Large intestine (tissue), 3 donors: ENCODE measurements at regions not wholly inside any gene's neighbourhood (a gene's known extent, or its start where the extent isn't known, plus 50 kb on each side); places are given as distances from the start of the nearest gene placed in this dataset.
"Not testable (repeated sequence)": the region's sequence is repeated elsewhere in the genome, so short reads cannot be mapped to it uniquely, and the experiment has no call there.

Experiments
- DNase-seq, 2 donors: peaks; one replicate each; pipeline versions ENCODE4 v3.0.0 to v3.0.0-alpha.2; 2013
- H3K27ac ChIP-seq: one replicate; pipeline ENCODE4 v1.5.1; 2013; ENCODE audit warnings: low read length
- H3K27me3 ChIP-seq: 2 replicates; pipeline ENCODE4 v1.6.1; 2013; ENCODE audit warnings: low read length; ENCODE audit not compliant: control insufficient read depth, insufficient read depth
- H3K36me3 ChIP-seq: 2 replicates; pipeline ENCODE4 v1.6.1; 2013; ENCODE audit warnings: low read length; ENCODE audit not compliant: control insufficient read depth, insufficient read depth
- H3K4me1 ChIP-seq: one replicate; pipeline ENCODE4 v1.6.1; 2013; ENCODE audit warnings: low read length; ENCODE audit not compliant: control insufficient read depth, insufficient read depth
- H3K4me3 ChIP-seq: one replicate; pipeline ENCODE4 v1.5.1; 2013; ENCODE audit warnings: low read length
- H3K9me3 ChIP-seq: one replicate; pipeline ENCODE4 v1.6.1; 2013; ENCODE audit warnings: mild to moderate bottlenecking, low read depth, low read length, moderate library complexity; ENCODE audit not compliant: control insufficient read depth
- WGBS: methylation state at CpG from one replicate; pipeline ENCODE4 v1.1.5; 2013; ENCODE audit warnings: low lambda C conversion rate; ENCODE audit not compliant: insufficient coverage; 5-methylcytosine and 5-hydroxymethylcytosine counted together

DNA sequence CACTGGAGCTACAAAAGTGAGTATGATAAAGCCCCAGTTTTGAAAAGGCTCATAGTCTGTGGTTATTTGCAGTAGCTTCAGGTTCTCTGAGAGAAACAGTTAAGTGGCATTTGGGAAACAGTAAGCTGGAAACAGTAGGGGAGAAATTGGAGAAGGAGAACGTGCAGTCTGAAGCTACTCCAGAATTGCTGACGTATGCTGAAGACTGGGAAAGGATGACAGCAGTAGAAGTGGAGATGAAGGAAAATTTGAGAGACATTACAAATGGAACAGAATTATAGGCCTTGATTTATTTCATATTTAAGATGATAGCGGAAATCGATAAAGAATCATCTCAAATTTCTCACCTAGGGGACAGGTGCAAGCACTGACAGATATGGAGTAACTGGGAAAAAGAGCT lies 248.8 kb downstream of the CAAP1 start:
- 96% methylated on average over 4 of the region's 4 CpGs for WGBS
- DNase-seq = no peak

DNA sequence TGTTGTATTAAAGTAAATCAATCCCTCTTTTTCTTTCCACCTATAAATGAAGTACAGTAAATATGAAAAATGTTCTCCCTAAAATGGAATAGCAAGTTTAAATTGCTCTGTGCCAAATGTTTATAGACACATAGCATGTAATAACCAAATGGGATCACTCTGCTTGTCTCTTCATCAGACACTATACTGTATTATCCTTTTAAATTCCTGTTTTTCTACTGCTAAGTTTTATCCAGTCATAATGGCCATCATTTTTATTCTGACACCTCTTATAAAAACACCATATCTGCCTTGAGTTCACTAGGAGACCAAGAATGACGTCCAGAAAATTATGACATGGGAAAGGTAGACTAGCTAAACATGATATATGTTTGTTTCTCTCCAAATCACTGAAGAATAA lies 252.8 kb downstream of the CAAP1 start:
- Histone ChIP-seq H3K36me3 (no peaks in the 10 kb centered on the region), H3K4me1 (no peaks in the 10 kb centered on the region)
- WGBS = 80% methylated on average over 1 of the region's 1 CpG

More for the DNA sequence above, 248.8 kb downstream of the CAAP1 start:
- no peak overlapping the region for H3K4me3 ChIP-seq
- no peaks in the 10 kb centered on the region for H3K9me3 ChIP-seq
- H3K4me1 ChIP-seq = no peaks in the 10 kb centered on the region
- H3K36me3 ChIP-seq = no peaks in the 10 kb centered on the region
- no peaks in the 10 kb centered on the region for H3K27me3 ChIP-seq
- H3K27ac ChIP-seq = no peak overlapping the region

DNA sequence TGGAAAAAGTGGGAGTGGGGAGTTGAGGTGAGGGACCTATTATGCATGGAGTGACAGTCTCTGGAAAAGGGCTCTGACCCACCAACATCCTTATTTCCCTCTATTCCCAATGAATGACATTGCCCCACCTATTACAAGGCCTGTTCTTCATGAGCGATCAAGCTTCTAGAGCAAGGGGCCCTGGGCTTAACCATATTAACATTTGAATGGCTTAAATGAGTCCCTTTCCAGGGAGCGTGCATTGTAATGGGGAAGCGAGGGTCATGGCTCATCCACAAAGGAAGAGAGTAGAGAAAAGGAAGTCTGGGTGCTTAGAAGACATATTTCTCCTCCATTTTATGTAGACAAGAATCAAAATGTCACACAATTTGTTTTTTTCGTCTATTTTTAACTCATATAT lies 255.5 kb downstream of the CAAP1 start:
- Histone ChIP-seq H3K9me3 (no peaks in the 10 kb centered on the region), H3K27ac (no peak overlapping the region), H3K4me1 (no peaks in the 10 kb centered on the region), H3K4me3 (no peak overlapping the region), H3K36me3 (no peaks in the 10 kb centered on the region), H3K27me3 (no peaks in the 10 kb centered on the region)
- DNase-seq = no peak
- WGBS = 92% methylated on average over 2 of the region's 4 CpGs

More for the DNA sequence above, 252.8 kb downstream of the CAAP1 start:
- DNase-seq = no peak
- no peak overlapping the region for H3K27ac ChIP-seq
- no peaks in the 10 kb centered on the region for H3K27me3 ChIP-seq
- H3K4me3 ChIP-seq = no peak overlapping the region
- H3K9me3 ChIP-seq = no peaks in the 10 kb centered on the region

DNA sequence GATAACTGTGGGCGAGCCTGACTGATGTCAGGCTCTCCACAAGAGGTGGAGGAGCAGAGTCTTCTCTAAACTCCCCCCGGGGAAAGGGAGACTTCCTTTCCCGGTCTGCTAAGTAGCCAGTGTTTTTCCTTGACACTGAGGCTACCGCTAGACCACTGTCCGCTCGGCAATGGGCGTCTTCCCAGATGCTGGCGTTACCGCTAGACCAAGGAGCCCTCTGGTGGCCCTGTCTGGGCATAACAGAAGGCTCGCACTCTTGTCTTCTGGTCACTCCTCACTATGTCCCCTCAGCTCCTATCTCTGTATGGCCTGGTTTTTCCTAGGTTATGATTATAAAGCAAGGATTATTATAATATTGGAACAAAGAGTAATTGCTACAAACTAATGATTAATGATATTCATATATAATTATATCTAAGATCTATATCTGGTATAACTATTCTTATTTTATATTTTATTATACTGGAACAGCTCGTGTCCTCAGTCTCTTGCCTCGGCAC lies 278.7 kb downstream of the CAAP1 start:
- not testable (repeated sequence) for H3K27ac ChIP-seq, H3K4me3 ChIP-seq, H3K27me3 ChIP-seq, H3K4me1 ChIP-seq, H3K9me3 ChIP-seq, DNase-seq, H3K36me3 ChIP-seq
- no CpG with 5 or more reads among the region's 12 CpGs for WGBS

DNA sequence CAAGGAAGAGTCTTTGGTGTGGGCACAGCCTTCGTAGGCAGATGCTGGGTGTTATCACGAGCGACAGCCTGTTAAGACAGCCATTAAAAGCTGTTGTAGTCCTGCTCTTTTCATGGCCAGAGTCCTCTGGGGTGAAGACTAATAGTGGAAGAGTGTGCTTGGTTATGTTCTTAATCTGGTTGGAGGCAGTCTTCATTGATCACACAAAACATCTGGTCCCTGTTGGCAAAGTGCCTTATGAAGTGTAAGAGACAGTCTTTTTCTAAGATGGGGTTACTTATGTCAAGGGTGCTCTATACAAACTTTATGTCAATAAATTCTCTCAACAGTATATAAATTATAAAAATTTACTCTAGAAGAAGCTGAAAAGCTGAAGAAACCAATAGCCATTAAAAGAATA lies 280.4 kb downstream of the CAAP1 start:
- Histone ChIP-seq H3K36me3 (no peaks in the 10 kb centered on the region), H3K9me3 (no peaks in the 10 kb centered on the region), H3K27ac (no peak overlapping the region), H3K4me3 (no peak overlapping the region), H3K27me3 (no peaks in the 10 kb centered on the region), H3K4me1 (no peaks in the 10 kb centered on the region)
- WGBS = no CpG with 5 or more reads among the region's 3 CpGs
- DNase-seq = no peak

DNA sequence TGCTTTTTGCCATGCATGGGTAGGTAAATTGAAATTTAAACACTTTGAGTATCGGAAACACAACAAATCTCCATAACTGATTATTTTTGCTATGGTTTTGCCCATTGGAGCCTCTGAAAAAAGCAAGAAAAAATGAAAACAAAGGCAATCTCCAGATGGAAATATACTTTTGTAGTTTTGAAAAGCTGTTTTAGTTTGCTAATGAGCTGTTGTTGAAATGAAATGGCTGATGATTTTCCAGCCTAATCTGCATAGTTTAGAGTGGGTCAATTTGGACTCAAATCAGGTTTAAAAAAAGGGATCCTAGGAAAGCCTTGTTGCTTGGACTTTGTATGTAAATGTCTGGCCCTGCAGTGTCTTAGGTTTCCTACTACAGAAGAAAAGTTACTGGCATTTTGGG lies 285.8 kb downstream of the CAAP1 start:
- no peak overlapping the region for H3K4me3 ChIP-seq
- no CpG with 5 or more reads among the region's 1 CpG for WGBS
- H3K36me3 ChIP-seq = no peaks in the 10 kb centered on the region
- no peak overlapping the region for H3K27ac ChIP-seq
- H3K4me1 ChIP-seq = no peaks in the 10 kb centered on the region
- no peak for DNase-seq
- H3K9me3 ChIP-seq = no peaks in the 10 kb centered on the region
- no peaks in the 10 kb centered on the region for H3K27me3 ChIP-seq

DNA sequence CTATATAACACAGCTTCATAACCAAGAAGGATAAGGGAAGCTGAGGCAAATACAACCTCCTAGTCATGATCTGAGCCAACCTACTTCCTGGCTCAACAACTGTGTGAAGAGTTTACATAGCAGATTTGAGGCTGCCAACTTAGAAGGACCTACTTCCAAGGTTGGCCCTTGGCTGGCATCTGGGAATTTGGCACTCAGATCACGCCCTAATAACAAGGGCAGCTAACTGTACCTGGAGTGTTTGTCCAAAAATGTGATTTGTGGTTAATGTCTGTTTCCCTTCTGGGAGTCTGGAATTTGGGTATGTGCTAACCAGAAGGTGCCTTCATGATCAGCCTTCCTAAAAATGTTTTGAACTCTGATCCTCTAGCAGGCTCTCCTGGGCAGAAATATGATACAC lies 287.2 kb downstream of the CAAP1 start:
- H3K4me1 ChIP-seq = no peaks in the 10 kb centered on the region
- WGBS = no CpG with 5 or more reads among the region's 1 CpG
- H3K4me3 ChIP-seq = no peak overlapping the region
- DNase-seq = no peak
- H3K36me3 ChIP-seq = no peaks in the 10 kb centered on the region
- H3K9me3 ChIP-seq = no peaks in the 10 kb centered on the region
- no peaks in the 10 kb centered on the region for H3K27me3 ChIP-seq
- no peak overlapping the region for H3K27ac ChIP-seq

DNA sequence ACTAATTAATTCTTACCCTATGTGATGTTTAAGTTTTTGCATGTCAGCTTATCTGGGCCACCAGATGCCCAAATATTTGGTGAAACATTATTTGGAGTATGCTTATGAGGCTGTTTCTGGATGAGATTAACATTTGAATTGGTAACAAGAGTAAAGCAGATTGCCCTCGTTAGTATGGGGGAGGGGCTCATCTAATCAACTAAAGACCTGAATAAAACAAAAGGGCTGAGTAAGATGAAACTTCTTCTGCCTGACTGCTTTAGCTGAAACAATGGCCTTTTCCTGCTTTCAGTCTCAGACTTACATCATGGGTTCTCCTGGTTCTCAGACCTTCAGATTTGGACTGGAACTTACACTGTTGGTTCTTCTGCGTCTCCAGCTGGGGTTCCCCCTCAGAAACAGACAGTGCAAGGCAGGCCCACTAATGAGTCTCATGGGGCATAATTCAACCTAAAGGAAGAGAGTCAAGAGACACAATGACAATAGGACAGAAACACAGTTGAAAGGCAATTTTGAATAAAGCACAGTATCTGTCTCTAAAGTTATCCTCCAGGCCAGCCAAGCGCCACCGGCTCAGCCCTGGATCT lies 288.4 kb downstream of the CAAP1 start:
- no peaks in the 10 kb centered on the region for H3K36me3 ChIP-seq
- H3K27ac ChIP-seq = no peak overlapping the region
- no CpG with 5 or more reads among the region's 4 CpGs for WGBS
- H3K4me3 ChIP-seq = no peak overlapping the region
- H3K27me3 ChIP-seq = no peaks in the 10 kb centered on the region
- DNase-seq = no peak
- H3K9me3 ChIP-seq = no peaks in the 10 kb centered on the region
- H3K4me1 ChIP-seq = no peaks in the 10 kb centered on the region

DNA sequence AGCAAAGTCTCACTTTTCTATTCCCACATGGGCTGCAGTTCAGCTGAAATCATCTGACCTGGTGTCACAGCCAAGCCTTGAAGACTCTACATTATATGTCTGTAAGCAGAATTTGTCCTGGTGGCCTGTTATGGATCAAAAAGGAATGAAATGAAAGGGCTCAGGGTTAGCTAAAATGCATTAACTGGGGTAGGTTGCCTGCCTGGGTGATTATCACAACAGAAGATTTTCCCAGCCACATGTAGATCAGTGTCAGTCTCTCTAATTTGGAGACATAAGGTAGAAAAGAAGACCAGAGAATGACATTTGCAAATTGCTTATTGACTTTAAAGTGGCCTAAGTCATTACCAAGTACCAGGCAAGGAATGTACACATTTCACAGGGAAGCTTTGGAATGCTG lies 289.0 kb downstream of the CAAP1 start:
- no peaks in the 10 kb centered on the region for H3K27me3 ChIP-seq
- H3K9me3 ChIP-seq = no peaks in the 10 kb centered on the region
- no peak overlapping the region for H3K27ac ChIP-seq
- no peak overlapping the region for H3K4me3 ChIP-seq
- H3K36me3 ChIP-seq = no peaks in the 10 kb centered on the region
- no peak for DNase-seq
- H3K4me1 ChIP-seq = no peaks in the 10 kb centered on the region

DNA sequence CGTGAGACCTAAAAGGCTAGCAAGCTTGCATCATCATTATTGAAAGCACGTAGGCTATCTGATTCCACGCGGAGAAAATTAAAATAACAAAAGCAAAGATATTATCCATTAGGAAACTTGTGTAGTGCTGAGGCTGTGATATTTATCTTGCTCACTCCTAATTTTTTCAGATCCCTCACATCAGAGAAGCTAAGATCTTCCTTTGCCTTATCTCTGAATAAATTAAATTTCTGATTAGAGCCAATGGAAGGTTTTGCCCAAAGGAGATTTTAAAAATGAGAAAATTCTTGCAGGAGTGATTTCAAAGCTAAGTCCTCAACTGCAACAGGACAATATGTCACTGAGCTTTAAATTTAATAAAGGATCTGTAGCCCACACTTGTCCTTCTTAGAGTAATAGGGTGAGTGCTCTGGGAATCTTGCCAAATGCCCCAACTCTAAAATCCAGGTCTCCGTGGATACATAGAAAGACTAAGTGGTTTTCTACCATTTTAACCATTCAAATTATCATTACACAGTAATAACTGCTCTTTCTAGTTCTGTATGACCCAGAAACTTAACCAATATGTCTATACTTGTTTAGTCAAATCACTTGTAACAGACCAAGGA lies 295.0 kb downstream of the CAAP1 start:
- Histone ChIP-seq H3K36me3 (no peaks in the 10 kb centered on the region), H3K4me1 (no peaks in the 10 kb centered on the region), H3K27ac (no peak overlapping the region), H3K9me3 (no peaks in the 10 kb centered on the region), H3K27me3 (no peaks in the 10 kb centered on the region), H3K4me3 (no peak overlapping the region)
- 94% methylated on average over 5 of the region's 5 CpGs for WGBS
- DNase-seq = no peak

DNA sequence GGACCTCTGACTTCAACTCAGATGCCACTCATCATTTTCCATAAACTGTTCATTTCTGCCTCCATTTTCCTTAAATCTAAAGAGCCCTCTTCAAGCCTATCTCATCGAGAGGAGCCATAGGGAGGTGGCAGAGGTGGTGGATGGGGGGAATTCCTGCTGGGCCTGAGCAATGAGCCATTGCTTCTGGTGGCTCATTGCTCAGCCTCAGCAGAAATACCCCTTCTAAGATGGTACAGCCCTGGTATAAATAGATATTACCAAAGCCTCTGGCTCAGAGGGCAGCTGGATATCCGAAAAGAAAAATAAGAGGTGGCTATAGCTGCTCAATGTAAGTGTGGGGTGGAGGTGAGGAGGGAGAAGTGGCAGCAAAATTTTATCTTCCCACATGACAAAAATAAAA lies 313.5 kb downstream of the CAAP1 start:
- Histone ChIP-seq H3K27me3 (no peaks in the 10 kb centered on the region), H3K4me1 (no peaks in the 10 kb centered on the region), H3K27ac (no peak overlapping the region), H3K36me3 (no peaks in the 10 kb centered on the region), H3K4me3 (no peak overlapping the region), H3K9me3 (no peaks in the 10 kb centered on the region)
- WGBS = no CpG with 5 or more reads among the region's 2 CpGs
- no peak for DNase-seq
